ENCODE measurements at regions not wholly inside any gene's neighbourhood (a gene's known extent, or its start where the extent isn't known, plus 50 kb on each side); places are given as distances from the start of the nearest gene placed in this dataset.

DNA sequence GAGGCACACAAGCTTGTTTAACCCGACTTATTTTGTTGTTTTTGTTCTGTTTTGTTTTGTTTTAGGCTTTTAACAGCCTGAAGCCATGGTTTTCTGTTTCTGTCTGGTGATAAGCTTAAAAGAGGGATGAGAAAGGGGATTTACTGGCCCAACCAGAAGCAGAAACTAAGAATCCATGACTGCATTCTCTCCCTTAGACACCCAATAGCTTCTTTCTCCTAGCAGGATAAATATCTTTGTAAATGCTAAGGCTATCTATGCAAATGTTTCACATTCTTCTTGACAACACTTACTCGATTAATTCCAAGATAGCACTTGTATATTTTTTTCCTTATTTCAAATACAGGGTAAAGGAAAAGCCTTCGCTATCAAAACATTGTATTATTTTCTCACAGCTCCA is 53.7 kb upstream of the SMAD1 start:
- DNase-seq (ENCODE audit: low read depth in 1 of 2, low spot score in 1 of 2), result no peak

DNA sequence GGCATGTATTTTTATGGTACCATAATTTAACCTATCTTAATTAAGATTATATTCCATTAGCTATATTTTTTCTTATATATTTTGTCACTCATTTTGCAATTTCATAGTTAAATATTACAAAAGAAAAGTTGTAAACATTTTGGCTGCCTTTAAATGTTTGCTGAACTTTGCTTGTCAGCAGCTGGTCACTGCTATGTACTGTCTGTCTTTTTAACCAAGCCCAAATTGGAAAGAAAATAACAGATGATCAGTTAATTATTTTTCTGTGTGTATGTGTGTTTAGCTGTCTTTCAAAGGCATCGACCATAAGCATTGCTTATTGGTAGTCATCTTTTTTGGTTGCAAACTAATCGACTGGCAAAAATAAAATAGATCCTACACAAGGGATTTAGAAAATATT is 54.4 kb upstream of the SMAD1 start:
- DNase-seq (ENCODE audit: low read depth in 1 of 2, low spot score in 1 of 2), result no peak

DNA sequence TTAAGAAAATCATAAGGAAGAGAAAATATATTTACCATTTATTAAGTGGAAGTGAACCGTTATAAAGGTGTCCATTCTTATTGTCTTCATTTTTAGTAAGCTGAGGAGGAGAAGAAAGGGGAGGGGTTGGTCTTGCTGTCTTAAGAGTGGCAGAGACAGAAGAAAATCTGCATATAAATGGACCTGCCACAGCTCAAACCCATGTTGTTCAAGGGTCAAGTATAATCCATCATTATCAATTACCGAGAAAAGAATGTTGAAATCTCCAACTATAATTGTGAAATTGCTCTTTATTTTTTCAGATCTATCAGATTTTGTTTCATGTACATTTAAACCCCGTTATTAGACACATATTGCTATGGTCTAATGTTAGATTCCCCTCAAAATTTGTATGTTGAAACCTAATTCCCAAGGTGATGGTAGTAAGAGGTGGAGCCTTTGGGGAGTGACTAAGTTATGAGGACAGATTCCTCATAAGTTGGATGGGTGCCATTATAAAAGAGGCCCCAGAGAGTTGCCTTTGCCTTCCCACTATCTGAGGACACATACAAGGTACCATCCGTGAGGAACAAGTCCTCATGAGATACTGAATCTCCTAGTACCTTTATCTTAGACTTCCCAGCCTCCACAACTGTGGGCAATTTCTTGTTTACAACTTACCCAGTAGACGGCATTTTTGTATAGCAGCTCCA is 58.5 kb upstream of the SMAD1 start:
- no peak for DNase-seq (ENCODE audit: low read depth in 1 of 2, low spot score in 1 of 2)

DNA sequence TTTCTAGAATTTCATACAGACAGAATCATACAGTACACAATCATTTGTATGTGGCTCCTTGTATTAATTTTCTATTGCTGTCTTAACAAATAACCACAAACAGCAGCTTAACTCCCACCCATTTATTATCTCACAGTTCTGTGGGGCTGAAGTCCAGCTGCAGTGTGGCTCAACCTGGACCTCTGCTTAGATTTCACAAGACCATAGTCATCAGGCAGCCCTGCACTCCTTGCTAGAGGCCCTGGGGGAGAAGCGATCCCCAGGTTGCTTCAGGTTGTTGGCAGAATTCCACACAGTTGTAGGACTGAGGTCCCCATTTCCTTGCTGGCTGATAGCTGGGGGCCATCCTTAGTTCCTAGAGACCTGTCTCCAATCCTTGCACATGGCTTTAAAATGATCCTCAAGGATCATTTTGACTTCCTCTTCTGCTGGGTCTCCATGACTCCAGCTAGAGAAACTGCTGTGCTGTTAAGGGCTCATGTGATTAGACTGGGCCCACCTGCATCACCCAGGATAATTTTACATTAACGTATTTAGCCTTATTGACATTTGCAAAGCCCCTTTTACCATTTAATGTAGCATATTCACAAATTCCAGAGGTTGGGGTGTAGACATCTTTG is 60.9 kb upstream of the SMAD1 start:
- no peak for DNase-seq (ENCODE audit: low read depth in 1 of 2, low spot score in 1 of 2)

DNA sequence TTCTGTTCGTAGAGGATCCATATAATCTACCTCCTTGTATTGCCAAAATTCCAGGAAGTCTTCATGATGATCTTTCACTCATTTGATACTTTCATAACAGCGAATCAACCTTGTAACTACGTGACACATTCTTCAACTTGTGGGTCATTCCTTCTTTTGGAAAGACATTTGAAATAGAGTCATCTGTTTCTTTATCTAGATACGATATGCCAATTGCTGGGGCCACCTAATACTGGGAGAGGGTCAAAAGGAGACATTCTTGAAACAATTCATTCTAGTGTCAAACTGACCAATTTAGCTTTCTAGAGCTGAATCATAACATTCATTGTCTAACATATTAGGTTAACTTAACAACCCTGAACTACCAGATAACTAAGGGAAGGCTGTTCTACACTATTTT is 62.9 kb upstream of the SMAD1 start:
- no peak for DNase-seq (ENCODE audit: low read depth in 1 of 2, low spot score in 1 of 2)

DNA sequence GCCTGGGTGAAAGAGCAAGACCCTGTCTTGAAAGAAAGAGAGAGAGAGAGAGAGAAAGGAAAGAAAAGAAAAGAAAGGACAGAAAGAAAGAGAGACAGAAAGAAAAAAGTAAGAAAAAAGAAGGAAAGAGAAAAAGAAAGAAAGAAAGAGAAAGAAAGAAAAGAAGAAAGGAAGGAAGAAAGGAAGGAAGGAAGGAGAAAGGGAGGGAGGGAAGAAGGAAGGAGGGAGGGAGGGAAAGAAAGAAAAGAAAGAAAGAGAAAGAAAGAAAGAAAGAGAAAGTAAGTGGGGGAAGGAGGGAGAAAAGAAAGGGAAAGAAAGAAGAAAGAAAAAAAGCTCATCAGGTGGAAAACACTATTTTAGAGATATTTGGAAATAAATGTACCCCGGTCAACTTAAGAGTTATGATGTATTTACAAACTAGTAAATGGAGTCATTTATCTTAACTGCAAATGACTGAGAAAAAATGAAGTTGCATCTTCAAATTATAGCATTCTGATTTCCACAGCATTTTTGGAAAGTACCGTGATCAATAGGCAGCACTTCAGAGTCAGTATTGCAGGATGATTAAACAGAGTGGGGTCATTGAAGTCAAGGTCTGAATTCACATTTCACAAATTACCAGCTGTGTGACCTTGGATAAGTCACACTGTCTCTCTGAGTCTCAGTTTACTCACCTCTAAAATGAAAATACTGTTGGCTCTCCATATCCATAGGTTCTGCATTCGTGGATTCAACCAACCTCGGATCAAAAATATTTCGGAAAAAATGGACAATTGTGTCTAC is 64.1 kb upstream of the SMAD1 start:
- no peak for DNase-seq (ENCODE audit: low read depth in 1 of 2, low spot score in 1 of 2)

DNA sequence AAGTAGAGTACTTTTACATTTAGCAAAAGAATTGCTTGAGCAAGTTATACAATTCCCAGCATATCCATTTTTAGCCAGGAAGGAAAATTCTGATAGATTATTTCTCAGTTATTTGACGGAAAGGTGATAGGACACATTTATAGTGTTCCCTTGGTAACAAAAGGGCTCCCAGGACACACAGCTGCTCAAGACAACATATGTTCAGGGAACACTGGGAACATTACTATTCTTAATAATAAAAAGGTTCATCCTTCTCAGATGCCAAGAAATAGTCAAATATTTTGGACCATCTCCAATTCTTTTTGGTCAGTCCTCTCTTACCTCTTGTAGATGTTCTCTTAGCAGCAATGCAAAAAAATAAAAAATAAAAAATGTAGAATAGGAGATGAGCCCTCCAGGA is 66.8 kb upstream of the SMAD1 start:
- no peak for DNase-seq (ENCODE audit: low read depth in 1 of 2, low spot score in 1 of 2)

DNA sequence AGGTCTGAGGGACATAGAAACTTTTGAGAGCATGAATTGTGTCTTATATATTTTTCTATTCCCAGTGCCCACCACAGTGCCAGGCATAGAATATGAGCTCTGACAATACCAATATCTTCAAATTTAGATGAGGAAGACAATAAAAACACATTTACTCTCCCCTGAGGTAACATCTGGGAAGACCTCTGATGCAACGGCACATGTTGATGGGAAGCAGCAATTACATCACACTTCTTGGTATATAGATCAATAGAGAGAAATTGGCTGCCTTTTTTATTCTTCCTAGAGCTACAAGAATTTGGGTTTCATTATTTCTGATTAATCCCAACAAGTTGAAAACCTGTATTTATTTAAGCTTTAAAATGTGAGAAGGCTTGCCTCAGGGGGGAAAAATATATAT is 67.4 kb upstream of the SMAD1 start:
- DNase-seq (ENCODE audit: low read depth in 1 of 2, low spot score in 1 of 2), result no peak

DNA sequence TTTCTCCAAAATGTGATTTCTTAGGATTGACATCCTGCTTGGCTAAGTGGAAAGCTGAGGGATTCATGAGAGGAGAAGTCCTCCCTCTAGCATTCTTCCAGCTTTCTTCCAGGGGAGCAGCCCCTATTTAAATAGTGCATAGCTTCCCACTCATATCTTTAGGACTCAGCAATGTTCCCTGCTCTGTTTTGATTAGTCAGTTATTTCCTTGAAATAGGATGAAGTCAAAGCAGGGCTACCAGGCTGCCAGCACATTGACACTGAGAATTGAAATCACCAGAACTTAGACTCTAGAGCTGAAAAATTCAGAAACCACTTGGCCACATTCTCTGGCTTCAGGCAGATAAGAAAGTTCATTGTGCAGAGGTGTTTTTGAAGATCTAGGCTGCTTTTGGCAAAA is 74.7 kb upstream of the SMAD1 start:
- no peak for DNase-seq (ENCODE audit: low read depth in 1 of 2, low spot score in 1 of 2)

DNA sequence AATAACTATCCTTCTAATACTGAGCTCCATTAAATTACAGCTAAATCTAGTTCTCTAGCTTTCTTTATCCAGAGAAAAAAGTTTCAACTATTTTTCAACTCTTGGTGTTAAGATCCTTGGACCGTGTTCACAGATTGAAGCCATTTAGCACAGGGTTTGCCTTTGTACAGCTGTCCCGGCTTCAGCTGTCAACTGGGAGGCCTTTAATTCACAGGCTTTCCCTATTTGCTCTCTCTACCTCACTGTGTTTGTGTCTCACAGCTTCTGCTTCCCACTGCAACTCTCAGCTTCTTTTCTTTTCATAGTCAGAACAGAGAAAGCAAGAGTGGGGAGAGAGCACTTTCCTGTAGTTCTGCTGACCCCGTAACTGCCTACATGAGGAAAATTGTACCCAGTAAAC is 76.9 kb upstream of the SMAD1 start:
- no peak for DNase-seq (ENCODE audit: low read depth in 1 of 2, low spot score in 1 of 2)

DNA sequence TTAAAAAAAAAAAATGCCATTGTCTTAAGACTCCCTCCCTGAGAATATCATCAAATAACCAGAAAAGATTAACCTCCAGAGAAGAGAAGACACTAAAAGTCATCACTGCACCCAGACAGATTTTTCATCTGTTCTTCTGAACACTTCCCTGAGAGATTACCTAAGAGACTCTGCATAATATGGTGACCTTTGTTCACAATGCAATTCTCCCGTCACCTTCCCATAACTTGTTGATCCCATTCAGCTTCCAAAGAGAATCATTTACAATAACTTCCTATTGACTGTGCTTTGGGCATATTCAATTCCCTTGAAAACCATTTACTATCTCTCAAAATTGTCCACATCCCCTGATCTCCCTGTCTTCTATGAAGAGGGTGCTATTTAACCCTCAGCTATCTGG is 85.1 kb upstream of the SMAD1 start:
- DNase-seq (ENCODE audit: low read depth in 1 of 2, low spot score in 1 of 2), result no peak

DNA sequence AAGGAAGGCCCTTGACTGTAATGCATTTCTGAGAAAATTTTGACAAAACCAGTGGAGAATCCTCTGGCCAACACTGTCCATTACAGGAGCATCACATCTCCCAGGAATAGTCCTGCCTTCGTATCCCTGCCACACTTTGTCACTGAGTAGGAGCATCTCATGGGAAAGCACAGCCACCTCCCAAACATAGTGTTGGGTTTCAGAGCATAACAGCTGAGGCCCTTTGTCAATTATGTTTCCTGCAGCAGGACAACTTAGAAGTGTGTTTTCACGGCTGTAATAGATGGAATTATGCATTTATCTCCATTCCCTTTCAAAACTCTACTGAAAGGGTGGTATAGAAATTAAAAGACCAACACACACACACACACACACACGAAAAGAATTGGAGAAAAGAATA is 91.1 kb upstream of the SMAD1 start:
- no peak for DNase-seq (ENCODE audit: low read depth in 1 of 2, low spot score in 1 of 2)

DNA sequence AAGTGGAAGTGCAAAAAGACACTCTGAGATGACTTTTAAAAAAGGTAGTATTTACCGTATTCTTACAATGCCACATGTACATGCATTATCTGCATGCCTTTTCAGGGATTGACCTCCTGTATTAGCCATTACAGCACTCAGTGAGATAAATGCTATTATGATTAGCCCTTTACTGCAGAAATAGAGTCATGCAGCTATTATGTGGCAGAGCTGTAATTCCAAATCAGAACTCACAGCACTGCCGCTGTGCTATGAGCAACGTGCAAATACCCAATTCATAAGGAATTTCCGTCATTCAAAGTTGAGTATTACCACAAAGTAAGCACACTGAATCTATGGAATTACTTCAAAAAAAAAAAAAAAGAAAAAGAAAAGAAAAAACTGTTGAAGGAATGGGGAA is 92.1 kb upstream of the SMAD1 start:
- DNase-seq (ENCODE audit: low read depth in 1 of 2, low spot score in 1 of 2), result no peak

DNA sequence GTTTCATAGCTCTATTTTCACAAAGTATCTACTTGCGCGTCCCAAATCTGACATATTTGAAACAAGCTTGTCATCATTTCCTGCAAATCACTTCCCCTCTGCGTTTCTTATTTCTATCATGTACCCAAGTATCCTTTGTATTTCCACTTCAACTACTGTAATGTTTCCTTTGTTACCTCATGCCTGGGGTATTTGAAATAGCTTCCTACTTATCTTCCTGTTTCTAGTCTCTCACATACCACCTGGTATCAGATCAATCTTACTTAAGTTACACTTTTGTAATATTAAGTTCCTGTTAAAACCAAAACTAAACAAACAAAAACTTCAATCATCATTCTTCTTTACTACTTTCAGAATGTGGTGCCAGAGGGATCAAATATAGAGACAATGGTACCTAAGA is 93.6 kb upstream of the SMAD1 start:
- no peak for DNase-seq (ENCODE audit: low read depth in 1 of 2, low spot score in 1 of 2)

DNA sequence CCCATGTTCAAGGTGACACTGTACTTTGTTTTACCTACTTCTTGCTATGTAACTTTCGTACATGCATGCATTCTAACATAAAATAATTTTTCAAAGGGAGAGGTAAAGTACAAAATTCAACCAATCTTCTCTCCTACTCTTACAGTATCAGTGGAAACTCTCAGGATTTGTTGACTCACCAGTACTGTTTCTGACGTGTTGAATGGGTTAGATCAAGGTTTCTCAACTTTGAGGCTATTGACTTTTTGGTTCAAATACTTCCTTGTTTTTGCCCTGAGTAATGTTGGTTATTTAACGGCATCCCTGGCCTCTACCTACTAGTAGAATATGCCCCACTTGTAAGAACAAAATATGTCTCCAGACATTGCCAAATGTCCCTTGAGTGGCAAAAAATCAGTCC is 94.6 kb upstream of the SMAD1 start:
- DNase-seq (ENCODE audit: low read depth in 1 of 2, low spot score in 1 of 2), result no peak

DNA sequence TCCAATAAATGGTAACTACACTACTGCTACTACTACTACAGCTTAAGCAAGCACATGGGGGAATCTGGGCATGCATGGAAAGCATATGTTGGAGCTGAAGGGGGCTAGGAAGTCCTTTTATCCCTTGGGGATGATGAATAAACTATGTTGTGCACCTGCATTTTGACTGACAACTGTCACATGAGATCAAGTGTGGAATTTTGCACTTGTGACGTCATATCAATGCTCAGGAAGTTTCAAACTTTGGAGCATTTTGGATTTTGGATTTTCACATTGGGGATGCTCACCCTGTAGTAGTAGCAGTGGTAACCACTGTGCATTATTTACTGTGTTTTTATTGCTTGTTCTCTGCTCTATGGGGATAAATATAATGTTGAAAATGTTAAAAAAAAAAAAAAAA is 100.5 kb upstream of the SMAD1 start:
- DNase-seq (ENCODE audit: low read depth in 1 of 2, low spot score in 1 of 2), result no peak

DNA sequence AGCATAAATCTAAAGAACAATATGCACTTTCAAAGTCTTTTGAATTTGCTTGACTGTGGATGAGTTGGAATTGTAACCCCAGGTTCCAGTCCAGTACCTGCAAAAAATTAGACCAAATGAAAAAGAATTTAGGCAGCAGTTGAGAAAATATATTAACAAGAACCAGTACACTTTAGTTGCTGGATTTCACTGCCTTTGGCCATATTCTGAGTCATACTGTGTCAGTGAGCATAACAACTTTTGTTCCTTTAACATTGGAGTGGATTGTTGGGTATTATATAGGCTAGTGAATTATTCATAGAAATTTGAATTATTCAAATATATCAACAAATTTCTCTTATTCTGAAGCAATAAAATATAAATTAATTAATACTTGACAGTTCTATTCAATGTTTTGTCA is 101.5 kb upstream of the SMAD1 start:
- no peak for DNase-seq (ENCODE audit: low read depth in 1 of 2, low spot score in 1 of 2)

DNA sequence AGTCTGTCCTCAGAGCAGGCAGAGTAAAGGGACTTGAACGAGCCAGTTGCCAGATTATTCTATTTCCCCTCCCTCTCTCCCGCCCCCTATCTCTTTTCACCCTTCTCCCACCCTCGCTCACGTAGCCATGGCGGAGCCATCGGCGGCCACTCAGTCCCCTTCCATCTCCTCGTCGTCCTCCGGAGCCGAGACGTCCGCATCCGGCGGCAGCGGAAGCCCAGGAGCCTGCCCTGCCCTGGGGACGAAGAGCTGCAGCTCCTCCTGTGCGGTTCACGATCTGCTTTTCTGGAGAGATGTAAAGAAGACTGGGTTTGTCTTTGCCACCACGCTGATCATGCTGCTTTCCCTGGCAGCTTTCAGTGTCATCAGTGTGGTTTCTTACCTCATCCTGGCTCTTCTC is 106.2 kb upstream of the SMAD1 start:
- DNase-seq (ENCODE audit: low read depth in 1 of 2, low spot score in 1 of 2), result no peak

DNA sequence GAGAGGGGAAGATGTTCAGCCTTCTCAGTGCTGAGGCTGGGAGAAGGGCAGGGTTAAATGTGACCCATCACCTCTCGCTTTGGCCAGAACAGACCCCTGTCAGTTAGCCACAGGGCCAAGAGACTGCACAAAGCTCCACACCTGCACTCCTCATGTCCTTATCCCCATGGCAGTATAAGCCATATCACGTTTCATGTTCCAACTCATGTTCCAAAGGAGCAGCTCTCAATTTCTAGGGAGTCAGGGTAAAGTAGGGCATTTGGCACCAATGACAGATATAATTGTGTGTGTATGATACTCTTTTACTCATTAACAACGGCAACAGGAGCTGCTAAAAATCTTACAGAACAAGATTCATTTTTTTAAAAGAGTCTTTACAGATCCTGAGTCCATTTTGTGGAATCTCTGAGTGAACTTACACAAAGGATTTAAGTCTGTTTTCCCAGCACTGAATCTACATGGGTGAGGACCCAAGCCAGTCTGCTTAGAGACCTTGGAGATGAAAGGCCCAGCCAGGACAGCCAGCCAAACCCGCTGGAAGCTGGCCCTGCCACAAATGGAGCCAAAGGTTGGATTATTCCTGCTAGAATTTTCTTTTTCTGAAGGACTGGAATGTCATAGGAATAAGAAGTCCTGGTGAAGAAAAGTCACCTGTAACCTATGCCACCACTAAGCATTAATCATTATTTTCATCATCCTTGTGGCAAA is 129.1 kb upstream of the SMAD1 start:
- DNase-seq (ENCODE audit: low read depth in 1 of 2, low spot score in 1 of 2), result no peak

DNA sequence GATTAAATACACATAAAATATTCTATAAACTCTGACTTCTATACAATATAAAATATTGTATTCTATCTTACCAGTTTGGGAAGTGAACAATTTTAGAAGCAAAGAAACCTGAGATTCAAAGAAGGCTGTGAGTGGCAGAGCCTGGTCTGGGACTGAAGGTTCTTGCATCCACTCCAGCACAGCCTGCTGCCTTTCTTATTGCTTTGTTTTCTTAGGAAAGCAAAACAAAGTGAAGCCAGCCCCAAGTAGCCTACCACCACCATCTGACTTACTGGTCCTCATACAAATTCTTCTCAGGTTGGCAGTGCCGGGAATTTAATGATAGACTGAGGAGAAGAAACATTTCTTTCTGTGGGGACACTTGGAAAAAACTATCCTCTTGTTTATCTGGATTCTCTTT is 129.7 kb upstream of the SMAD1 start:
- DNase-seq (ENCODE audit: low read depth in 1 of 2, low spot score in 1 of 2), result no peak

DNA sequence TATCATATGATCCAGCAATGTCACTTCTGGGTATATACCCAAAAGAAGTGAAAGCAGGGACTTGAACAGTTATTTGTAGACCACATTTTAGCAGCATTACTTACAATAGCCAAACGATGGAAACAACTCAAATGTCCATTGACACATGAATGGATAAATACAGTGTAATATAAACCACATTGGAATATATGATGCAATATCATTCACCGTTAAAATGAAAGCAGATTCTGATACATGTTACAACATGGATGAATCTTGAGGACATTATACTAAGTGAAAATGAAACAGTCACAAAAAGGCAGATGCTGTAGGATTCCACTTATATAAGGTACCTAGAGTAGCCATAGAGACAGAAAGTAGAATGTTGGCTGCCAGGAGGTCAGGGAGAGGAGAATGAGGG is 130.5 kb upstream of the SMAD1 start:
- no peak for DNase-seq (ENCODE audit: low read depth in 1 of 2, low spot score in 1 of 2)

DNA sequence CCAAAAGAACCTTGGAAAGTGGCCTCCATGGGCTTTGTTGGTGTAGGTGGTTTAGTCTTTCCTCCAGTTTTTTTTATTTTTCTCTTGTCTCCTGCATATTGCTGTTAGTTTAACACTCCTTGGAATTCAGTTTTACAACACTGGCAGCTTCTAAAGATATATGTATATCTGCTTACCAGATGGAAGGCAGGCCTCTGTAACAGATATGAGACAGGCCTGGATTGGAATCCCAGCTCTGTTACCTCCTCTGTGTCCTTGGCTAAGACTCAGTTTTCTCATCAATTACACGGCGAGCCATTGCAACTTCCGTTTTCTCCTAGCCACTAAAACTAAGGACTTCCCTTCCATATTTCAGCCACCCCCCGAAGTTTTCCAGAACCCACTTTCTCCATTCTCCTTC is 133.4 kb upstream of the SMAD1 start:
- DNase-seq (ENCODE audit: low read depth in 1 of 2, low spot score in 1 of 2), result no peak

All from activated CD4-positive, alpha-beta T cell treated with anti-CD3 and anti-CD28 coated beads, Interleukin-2, amount 50 U/mL, for 24 hours (primary cell).